Natural killer cell treated with Interleukin-12 subunit alpha and Interleukin-12 subunit beta and Interleukin-15 and Interleukin-18, amount 100 ng/mL, for 72 hours (primary cell): ENCODE measurements at regions not wholly inside any gene's neighbourhood (a gene's known extent, or its start where the extent isn't known, plus 50 kb on each side); places are given as distances from the start of the nearest gene placed in this dataset.

ENCODE experiments used
- ATAC-seq, 2 donors: fragments of 150-1000 bp; cut with Tn5 transposase in 1 of 2; sonication (Bioruptor Pico), chemical (Tn5 transposase) in 1 of 2; 2 replicates each; pipeline ENCODE4 v1.10.0; 2021
- DNase-seq: peaks from one replicate; pipeline ENCODE4 v3.0.0; 2022; ENCODE audit warnings: low spot score
- H3K27ac Mint-ChIP-seq, 2 donors: 1 replicate in 1 of 2; 2 replicates in 1 of 2; pipeline ENCODE4 v1.8.0; 2022; ENCODE audit warnings: mixed read lengths in 2 of 2, mild to moderate bottlenecking in 1 of 2, moderate library complexity in 1 of 2
- H3K27me3 Mint-ChIP-seq, 2 donors: 1 replicate in 1 of 2; 2 replicates in 1 of 2; pipeline ENCODE4 v1.8.0; 2022; ENCODE audit warnings: mixed read lengths in 2 of 2
- H3K36me3 Mint-ChIP-seq: one replicate; pipeline ENCODE4 v1.8.0; 2022; ENCODE audit warnings: mixed read lengths
- H3K4me1 Mint-ChIP-seq, 2 donors: 1 replicate in 1 of 2; 2 replicates in 1 of 2; pipeline ENCODE4 v1.8.0; 2022; ENCODE audit warnings: low read depth in 2 of 2, mixed read lengths in 2 of 2, mild to moderate bottlenecking in 1 of 2
- H3K4me3 Mint-ChIP-seq: one replicate; pipeline ENCODE4 v1.8.0; 2022; ENCODE audit warnings: mixed read lengths
- H3K9me3 Mint-ChIP-seq: 2 replicates; pipeline ENCODE4 v1.8.0; 2022; ENCODE audit warnings: mixed read lengths

DNA sequence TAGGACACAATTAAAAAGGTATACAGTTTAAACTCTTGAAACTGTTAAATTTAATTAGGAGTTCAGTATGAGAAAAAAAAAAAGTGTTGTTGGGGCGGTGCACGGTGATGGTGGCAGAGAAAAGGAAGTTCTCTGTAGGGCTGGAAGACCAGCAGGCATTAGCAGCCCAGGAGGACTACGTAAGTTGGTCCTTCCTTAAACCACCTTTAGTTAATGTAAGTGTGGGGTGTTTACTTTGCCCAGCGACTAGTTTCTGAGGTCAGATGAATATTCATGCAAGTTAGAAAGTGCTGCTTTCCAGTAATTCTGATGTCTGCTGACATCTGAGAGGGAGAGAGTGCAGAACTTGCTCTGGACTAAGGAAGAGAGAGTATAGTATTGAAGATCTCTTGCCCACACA lies 54.9 kb downstream of the NKX2-1 start:
- H3K4me3 Mint-ChIP-seq, result no peak overlapping the region
- H3K27ac Mint-ChIP-seq, result no peak overlapping the region
- peaks cover 4 to 6% of the 10 kb centered on the region in 2 donors for H3K27me3 Mint-ChIP-seq
- H3K4me1 Mint-ChIP-seq, result no peaks in the 10 kb centered on the region
- H3K36me3 Mint-ChIP-seq, result no peaks in the 10 kb centered on the region
- ATAC-seq (no peak), DNase-seq (no peak)
- H3K9me3 Mint-ChIP-seq, result no peaks in the 10 kb centered on the region

DNA sequence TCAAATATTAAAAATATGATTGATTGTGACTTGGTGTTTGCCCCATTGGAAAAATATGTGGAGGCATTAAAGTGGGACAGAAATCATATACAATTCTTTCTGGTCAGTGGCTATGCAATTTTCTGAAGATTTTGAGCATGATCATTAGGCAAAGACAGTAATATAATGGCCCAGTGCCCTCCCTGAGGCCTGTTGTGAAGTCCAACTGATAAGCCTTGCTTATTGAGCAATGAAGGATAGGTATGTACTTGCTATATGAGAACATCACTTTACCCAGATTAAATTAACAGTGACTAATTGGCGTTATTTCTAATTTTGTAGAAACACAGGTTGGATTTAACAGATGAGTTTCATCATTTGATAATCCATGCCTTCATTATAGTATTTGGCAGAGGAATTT lies 57.1 kb downstream of the NKX2-1 start:
- Mint-ChIP-seq H3K27me3 (peaks cover 6% of the 10 kb centered on the region in 2 donors), H3K9me3 (no peaks in the 10 kb centered on the region), H3K27ac (no peak overlapping the region), H3K4me1 (no peaks in the 10 kb centered on the region), H3K4me3 (no peak overlapping the region), H3K36me3 (no peaks in the 10 kb centered on the region)
- DNase-seq (no peak), ATAC-seq (no peak)

DNA sequence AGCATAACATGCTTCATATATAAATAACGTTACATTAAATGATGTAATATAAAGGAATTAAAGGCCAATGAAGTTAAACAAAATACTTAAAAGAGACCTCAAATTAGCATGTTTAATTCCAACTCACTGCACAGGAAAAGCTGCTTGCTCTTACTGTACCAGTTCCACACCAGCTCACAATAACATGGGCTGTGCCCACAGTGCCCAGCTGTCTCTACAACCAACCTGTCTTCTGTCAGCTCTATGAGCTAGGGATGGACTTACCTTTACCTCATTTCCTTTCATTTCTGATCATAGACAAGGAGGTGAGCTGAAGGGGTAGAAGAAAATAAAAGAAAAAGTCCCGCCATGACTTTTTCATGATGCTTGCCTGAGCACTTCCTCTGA lies 64.8 kb downstream of the NKX2-1 start:
- DNase-seq (no peak), ATAC-seq (no peak)
- Mint-ChIP-seq H3K4me3 (no peak overlapping the region), H3K27me3 (peaks cover 0 to 6% of the 10 kb centered on the region in 2 donors), H3K9me3 (no peaks in the 10 kb centered on the region), H3K4me1 (no peaks in the 10 kb centered on the region), H3K27ac (no peak overlapping the region), H3K36me3 (no peaks in the 10 kb centered on the region)

DNA sequence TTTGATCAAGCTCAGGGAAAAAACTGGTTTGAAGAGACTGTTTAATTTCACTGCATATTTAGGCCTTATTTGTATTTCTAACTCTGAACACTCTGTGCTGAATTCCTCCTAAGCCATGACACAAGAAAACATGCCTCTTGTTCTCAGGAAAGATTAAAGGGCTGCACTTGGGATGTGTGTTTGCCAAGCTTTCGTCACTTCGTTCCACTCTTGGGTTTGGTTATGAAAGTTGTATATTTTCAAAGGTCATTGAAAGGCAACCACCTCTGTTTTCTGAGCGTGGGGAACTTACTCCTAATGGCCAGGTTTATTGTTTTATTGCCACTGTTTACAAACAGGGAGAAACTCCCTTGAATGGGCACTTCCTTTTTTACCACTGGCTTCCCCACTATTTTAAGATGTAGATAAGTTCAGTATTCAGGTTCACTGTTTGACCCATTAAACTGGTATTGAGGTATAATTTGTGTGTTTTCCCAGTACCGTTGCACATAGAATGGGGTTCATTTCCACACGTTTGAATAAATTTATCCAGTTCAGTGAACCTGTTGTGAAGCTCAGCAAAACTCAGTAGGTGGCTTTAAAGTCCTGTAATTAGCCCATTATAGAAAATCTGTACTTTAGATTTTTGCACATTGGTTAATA lies 65.3 kb downstream of the NKX2-1 start:
- ATAC-seq, result no peak
- Mint-ChIP-seq H3K27ac (no peak overlapping the region), H3K4me3 (no peak overlapping the region), H3K27me3 (peaks cover 0 to 4% of the 10 kb centered on the region in 2 donors), H3K9me3 (no peaks in the 10 kb centered on the region), H3K4me1 (no peaks in the 10 kb centered on the region), H3K36me3 (no peaks in the 10 kb centered on the region)
- DNase-seq, result no peak

DNA sequence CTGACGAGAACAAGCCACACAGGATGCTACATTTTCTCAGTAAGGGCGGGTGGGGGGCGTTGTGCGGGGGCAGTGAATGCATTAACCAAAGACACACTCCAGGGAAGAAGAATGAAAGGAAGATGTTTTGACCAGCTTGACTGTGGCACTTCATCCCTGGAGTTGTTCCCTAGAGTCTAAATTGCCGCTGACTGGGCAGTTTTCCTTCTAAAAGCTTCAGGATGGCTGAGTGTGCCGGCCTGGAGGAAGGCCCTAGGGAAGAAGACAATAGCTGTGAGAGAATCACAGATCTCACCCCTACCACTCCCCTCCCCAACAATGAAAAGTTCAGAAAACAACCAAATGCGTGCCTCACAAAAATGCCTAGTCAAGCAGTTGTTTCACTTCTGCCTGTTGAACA lies 67.2 kb downstream of the NKX2-1 start:
- ATAC-seq (no peak), DNase-seq (no peak)
- Mint-ChIP-seq H3K27me3 (peaks cover 0 to under 1% of the 10 kb centered on the region in 2 donors), H3K4me3 (no peak overlapping the region), H3K9me3 (no peaks in the 10 kb centered on the region), H3K27ac (no peak overlapping the region), H3K4me1 (no peaks in the 10 kb centered on the region), H3K36me3 (no peaks in the 10 kb centered on the region)

DNA sequence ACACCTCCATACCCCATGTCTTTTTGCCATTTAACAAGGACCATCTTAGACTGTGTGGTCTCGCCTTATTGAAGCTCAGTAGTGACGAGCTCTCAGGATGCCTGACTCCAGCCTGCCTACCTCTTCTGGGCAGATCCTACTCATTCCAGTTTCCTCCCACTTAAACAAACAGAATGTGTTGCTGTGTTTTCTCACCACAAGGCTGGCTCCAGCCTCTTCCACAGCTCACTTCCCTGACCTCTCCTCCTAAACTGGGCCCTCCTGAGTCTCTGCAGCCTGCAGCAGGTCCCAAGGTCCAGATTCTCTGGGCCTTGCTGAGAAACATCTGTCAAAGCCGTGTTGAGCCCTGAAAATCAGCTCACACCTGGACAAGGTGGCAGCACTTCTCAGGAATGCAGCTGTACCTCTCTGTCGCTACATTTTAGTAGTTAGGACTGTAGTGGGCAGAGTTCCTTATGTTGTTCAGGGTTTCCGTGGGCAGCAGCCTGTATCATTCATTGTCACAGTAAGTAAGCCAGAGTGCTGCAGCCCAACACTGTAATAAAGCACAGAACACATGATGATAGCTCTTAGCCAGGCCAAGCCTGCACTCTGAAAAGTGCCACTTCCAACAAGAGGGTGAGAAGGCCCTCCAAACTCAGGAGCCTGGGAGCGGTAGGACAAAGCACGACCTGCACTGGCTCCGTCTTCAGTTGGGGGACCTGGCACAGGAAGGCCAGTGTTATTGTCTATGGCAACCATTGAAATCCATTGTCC lies 68.5 kb downstream of the NKX2-1 start:
- ATAC-seq, result peak in 1 of 2 donors; percentile 40
- Mint-ChIP-seq H3K27me3 (no peaks in the 10 kb centered on the region), H3K4me1 (no peaks in the 10 kb centered on the region), H3K27ac (no peak overlapping the region), H3K4me3 (no peak overlapping the region), H3K9me3 (no peaks in the 10 kb centered on the region), H3K36me3 (no peaks in the 10 kb centered on the region)
- DNase-seq, result no peak

DNA sequence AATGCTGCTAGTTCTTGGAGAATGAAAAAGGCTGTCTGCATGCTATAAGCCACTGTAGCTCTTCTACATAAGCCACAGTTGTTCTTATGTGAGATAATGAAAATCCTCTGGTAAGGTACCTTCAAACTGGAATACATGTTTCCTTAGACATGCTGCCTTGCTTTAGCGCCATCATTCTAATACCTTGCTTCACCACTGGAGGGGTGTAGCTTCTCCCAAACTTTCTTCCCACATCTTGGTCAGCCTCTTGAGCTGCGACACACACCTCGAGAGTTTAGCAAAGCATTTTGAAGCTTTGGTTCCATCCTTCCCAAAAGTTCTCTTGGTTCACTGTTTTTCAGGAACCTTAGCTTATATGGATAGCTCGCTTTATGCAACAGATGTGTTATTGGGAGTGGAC lies 69.5 kb downstream of the NKX2-1 start:
- no peak for ATAC-seq
- Mint-ChIP-seq H3K27ac (no peak overlapping the region), H3K9me3 (no peaks in the 10 kb centered on the region), H3K27me3 (no peaks in the 10 kb centered on the region), H3K4me1 (no peaks in the 10 kb centered on the region), H3K36me3 (no peaks in the 10 kb centered on the region), H3K4me3 (no peak overlapping the region)
- DNase-seq, result no peak

DNA sequence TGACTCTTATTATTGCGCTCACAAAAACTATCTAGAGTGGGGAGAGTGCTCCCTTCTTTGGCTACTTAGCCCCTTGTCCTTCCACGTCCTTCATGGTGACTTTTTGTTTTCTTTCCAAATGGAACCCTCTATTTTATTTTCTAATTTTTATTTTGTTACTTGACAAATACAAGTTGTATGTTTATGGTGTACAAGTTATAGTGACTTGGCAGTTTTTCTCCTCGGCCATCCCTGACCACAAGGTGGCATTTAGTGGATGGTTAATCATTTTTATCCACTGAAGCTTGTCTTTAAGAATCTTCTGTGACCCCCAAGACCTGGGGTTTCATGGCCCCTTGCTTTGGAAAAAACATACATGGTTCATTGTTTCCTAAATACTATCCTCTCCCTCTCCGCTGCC lies 70.1 kb downstream of the NKX2-1 start:
- Mint-ChIP-seq H3K4me1 (no peaks in the 10 kb centered on the region), H3K27ac (no peak overlapping the region), H3K36me3 (no peaks in the 10 kb centered on the region), H3K9me3 (no peaks in the 10 kb centered on the region), H3K4me3 (no peak overlapping the region), H3K27me3 (no peaks in the 10 kb centered on the region)
- no peak for ATAC-seq
- no peak for DNase-seq

DNA sequence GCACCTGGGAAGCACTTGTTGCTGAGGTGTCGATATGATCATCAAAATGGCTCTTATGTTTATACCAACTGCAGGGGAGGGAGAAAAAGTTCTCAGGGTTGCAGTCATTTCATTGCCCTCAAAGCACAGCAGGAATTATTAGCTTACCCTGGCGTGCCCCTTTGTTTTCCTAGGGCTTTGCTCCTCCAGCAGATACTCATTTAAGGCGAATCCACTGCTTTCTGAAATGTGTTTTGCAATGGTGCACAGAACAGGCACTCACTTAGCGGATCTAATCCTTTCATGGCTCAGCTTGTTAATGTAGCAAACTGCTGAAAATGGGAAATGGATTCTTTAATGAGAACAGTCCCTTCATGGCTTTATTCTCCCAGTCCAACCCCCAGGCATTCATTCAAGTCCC lies 76.7 kb downstream of the NKX2-1 start:
- Mint-ChIP-seq H3K27me3 (peaks cover 0 to 3% of the 10 kb centered on the region in 2 donors), H3K27ac (no peak overlapping the region), H3K36me3 (no peaks in the 10 kb centered on the region), H3K4me3 (no peak overlapping the region), H3K9me3 (no peaks in the 10 kb centered on the region), H3K4me1 (no peaks in the 10 kb centered on the region)
- no peak for DNase-seq
- no peak for ATAC-seq

DNA sequence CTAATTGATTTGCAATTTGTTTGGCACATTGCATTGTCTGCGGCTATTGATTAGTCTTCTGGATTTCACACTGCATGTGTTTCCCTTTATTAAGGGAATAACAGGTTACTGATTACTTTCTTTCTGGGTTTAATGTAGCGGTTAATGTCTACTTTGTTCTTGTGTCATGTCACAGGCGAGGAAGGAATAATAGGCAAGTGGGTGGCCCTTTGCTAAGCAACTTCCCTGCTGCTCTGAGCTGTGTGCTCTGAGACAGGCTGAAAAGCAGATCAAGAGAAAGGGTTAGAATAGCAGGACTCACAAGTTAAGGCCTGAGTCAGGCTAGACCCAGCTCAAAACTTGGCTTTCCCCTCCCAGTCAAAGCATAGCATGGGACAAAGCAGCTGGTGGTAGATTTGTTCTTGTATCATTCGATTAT lies 77.2 kb downstream of the NKX2-1 start:
- Mint-ChIP-seq H3K4me1 (no peaks in the 10 kb centered on the region), H3K27ac (no peak overlapping the region), H3K36me3 (no peaks in the 10 kb centered on the region), H3K4me3 (no peak overlapping the region), H3K27me3 (peaks cover 0 to 6% of the 10 kb centered on the region in 2 donors), H3K9me3 (no peaks in the 10 kb centered on the region)
- no peak for DNase-seq
- ATAC-seq, result no peak

DNA sequence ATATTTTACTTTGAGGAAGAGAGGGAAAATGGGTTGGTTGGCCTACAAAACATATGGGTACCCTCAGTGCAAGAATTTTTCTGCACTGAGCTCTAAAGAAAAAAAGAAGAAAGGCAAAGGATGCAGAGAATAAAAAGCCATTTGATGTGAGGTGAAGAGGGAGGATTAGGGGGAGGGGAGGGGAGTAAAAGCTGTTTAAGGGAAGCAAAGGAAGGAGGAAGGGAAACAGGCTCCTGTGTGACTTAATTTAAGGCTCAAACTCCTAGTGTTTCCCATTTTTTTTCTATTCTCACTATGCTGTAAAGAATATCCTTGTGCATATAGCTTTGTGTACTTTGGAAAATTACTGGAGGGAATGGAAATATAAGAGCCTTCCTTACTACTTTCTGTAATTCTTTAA lies 78.7 kb downstream of the NKX2-1 start:
- ATAC-seq (no peak), DNase-seq (no peak)
- Mint-ChIP-seq H3K36me3 (no peaks in the 10 kb centered on the region), H3K27me3 (peaks cover 0 to 6% of the 10 kb centered on the region in 2 donors), H3K4me3 (no peak overlapping the region), H3K4me1 (no peaks in the 10 kb centered on the region), H3K9me3 (no peaks in the 10 kb centered on the region), H3K27ac (no peak overlapping the region)

DNA sequence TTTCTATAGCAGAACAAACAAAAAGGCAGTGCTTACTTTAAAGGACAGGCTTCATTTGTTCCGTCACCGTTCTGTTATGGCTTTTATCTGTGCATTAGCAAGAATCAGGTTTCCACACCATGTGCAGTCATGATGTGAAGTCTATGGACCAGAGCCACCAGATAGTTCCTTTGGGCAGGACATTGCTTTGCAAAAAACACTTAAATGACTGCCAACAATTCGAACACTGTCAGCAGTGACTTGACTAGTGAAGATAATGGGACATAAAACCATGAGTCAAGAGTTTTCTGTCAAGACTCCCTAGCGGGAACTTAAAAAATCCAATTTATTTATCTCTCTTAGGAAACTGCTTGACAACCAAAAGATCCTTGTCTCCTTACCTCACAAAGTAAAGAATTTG lies 80.3 kb downstream of the NKX2-1 start:
- Mint-ChIP-seq H3K4me1 (no peaks in the 10 kb centered on the region), H3K36me3 (no peaks in the 10 kb centered on the region), H3K9me3 (no peaks in the 10 kb centered on the region), H3K27ac (no peak overlapping the region), H3K4me3 (no peak overlapping the region), H3K27me3 (peaks cover 0 to 6% of the 10 kb centered on the region in 2 donors)
- DNase-seq (no peak), ATAC-seq (no peak)

DNA sequence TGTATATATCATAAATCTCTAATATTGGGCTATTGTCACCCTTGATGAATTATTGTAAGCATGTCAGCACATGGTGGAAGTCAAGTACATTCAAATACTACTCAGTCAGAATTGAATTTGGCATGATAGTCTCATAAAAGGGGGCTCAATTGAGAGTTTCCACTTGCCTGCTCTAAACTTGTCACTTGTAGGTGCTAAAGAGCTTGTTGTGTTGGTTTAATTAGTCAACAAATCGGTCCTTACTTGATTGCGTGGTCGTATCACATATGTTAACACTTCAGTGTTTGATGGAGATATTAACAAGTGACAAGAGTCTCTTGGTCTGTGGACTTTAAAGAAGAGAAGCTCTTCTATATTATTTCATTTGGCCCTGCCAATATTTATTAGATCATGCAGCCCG lies 81.1 kb downstream of the NKX2-1 start:
- no peaks in the 10 kb centered on the region for H3K9me3 Mint-ChIP-seq
- ATAC-seq (no peak), DNase-seq (no peak)
- H3K4me1 Mint-ChIP-seq, result no peaks in the 10 kb centered on the region
- H3K36me3 Mint-ChIP-seq, result no peaks in the 10 kb centered on the region
- no peak overlapping the region for H3K27ac Mint-ChIP-seq
- peaks cover 0 to 6% of the 10 kb centered on the region in 2 donors for H3K27me3 Mint-ChIP-seq
- no peak overlapping the region for H3K4me3 Mint-ChIP-seq

DNA sequence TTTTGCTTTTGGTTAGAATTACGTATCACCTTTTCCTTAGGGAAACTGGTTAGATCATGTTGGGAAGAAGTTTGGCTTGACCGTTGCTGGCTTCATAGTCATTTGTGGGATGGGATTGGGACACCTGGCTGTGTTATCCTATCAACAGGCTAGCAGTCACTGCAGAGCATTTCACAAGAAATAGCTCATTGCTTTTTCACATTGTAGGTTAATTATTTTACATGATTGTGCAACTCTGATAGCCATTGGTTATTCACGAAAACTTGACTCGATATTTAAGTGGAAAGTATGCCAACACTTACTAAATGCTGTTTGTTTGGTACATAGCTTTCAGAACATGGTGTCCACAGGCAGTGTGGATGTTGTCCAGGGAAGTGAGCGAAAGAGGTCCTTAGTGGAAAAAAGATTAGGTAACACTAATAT lies 89.4 kb downstream of the NKX2-1 start:
- no peak for ATAC-seq

DNA sequence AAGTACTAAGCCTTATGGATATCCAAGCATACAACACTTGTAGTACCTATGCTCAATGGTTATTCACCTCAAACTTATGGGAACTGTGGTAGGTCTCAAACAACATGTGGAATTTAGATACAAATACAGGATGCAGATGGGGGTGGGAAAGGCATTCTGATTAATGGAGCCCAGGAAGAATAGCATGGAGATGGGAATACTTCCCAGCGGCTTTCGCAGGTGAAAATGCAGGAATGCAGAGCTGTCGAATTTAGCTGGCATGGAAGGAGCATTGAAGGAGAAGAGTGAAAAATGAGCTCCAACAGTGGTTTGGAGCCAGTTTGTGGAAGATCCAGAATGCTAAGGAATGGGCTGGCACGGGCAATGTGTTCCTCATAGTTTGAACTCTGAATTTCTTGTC lies 89.9 kb downstream of the NKX2-1 start:
- no peak overlapping the region for H3K27ac Mint-ChIP-seq
- DNase-seq (no peak), ATAC-seq (no peak)
- H3K9me3 Mint-ChIP-seq, result peaks cover 11% of the 10 kb centered on the region
- no peaks in the 10 kb centered on the region for H3K27me3 Mint-ChIP-seq
- no peak overlapping the region for H3K4me3 Mint-ChIP-seq
- no peaks in the 10 kb centered on the region for H3K36me3 Mint-ChIP-seq
- no peaks in the 10 kb centered on the region for H3K4me1 Mint-ChIP-seq

More for the DNA sequence above, 89.4 kb downstream of the NKX2-1 start:
- no peaks in the 10 kb centered on the region for H3K4me1 Mint-ChIP-seq
- H3K36me3 Mint-ChIP-seq, result no peaks in the 10 kb centered on the region
- no peak overlapping the region for H3K27ac Mint-ChIP-seq
- no peak overlapping the region for H3K4me3 Mint-ChIP-seq
- H3K27me3 Mint-ChIP-seq, result no peaks in the 10 kb centered on the region
- DNase-seq, result no peak
- peaks cover 11% of the 10 kb centered on the region for H3K9me3 Mint-ChIP-seq
